ENCODE measurements at regions not wholly inside any gene's neighbourhood (a gene's known extent, or its start where the extent isn't known, plus 50 kb on each side); places are given as distances from the start of the nearest gene placed in this dataset.
A peak's percentile ranks its signal among the peaks of the same experiment; 100 is the strongest.
"Not testable (repeated sequence)": the region's sequence is repeated elsewhere in the genome, so short reads cannot be mapped to it uniquely, and the experiment has no call there.

- no peak for DNase-seq
Observed at GRCh38 chr3:55294557-55294956, 192.5 kb downstream of the WNT5A start.

GRCh38 chr3:55292360-55292759, 194.7 kb downstream of the WNT5A start:
- DNase-seq, result no peak

GRCh38 chr3:55288657-55289056, 198.4 kb downstream of the WNT5A start:
- DNase-seq, result no peak

GRCh38 chr3:55286693-55287092, 200.4 kb downstream of the WNT5A start:
- no peak for DNase-seq

GRCh38 chr3:55285156-55285555, 201.9 kb downstream of the WNT5A start:
- DNase-seq, result no peak

- no peak for DNase-seq
Observed at GRCh38 chr3:55283441-55283925, 203.6 kb downstream of the WNT5A start.

GRCh38 chr3:55282994-55283393, 204.1 kb downstream of the WNT5A start:
- no peak for DNase-seq

GRCh38 chr3:55272031-55272645, 215.0 kb downstream of the WNT5A start:
- DNase-seq, result no peak

GRCh38 chr3:55271549-55271948, 215.6 kb downstream of the WNT5A start:
- no peak for DNase-seq

- no peak for DNase-seq
Observed at GRCh38 chr3:55270976-55271375, 216.1 kb downstream of the WNT5A start.

GRCh38 chr3:55269636-55270035, 217.5 kb downstream of the WNT5A start:
- DNase-seq, result no peak

GRCh38 chr3:55269096-55269495, 218.0 kb downstream of the WNT5A start:
- DNase-seq, result no peak

- DNase-seq, result no peak
Observed at GRCh38 chr3:55267206-55267930, 219.7 kb downstream of the WNT5A start.

GRCh38 chr3:55264919-55265318, 222.2 kb downstream of the WNT5A start:
- DNase-seq, result no peak

- no peak for DNase-seq
Observed at GRCh38 chr3:55252921-55253320, 234.2 kb downstream of the WNT5A start.

- DNase-seq, result not testable (repeated sequence)
Observed at GRCh38 chr3:55249156-55249555, 237.9 kb downstream of the WNT5A start.

GRCh38 chr3:55247666-55248065, 239.4 kb downstream of the WNT5A start:
- no peak for DNase-seq

GRCh38 chr3:55246033-55246432, 241.1 kb downstream of the WNT5A start:
- no peak for DNase-seq

GRCh38 chr3:55245351-55245750, 241.8 kb downstream of the WNT5A start:
- no peak for DNase-seq

GRCh38 chr3:55244247-55244646, 242.9 kb downstream of the WNT5A start:
- DNase-seq, result peak; percentile 44

GRCh38 chr3:55243678-55244077, 243.4 kb downstream of the WNT5A start:
- DNase-seq, result no peak

GRCh38 chr3:55242921-55243320, 244.2 kb downstream of the WNT5A start:
- DNase-seq, result no peak

GRCh38 chr3:55241098-55241497, 246.0 kb downstream of the WNT5A start:
- no peak for DNase-seq

GRCh38 chr3:55235416-55235815, 251.7 kb downstream of the WNT5A start:
- DNase-seq, result no peak

- DNase-seq, result no peak
Observed at GRCh38 chr3:55226696-55227095, 260.4 kb downstream of the WNT5A start.
